Daoy (cell line): ENCODE measurements at regions not wholly inside any gene's neighbourhood (a gene's known extent, or its start where the extent isn't known, plus 50 kb on each side); places are given as distances from the start of the nearest gene placed in this dataset.

Source experiments
- DNase-seq: peaks from one replicate; pipeline ENCODE4 v3.0.0-alpha.2; 2015; ENCODE audit warnings: low read depth

DNA sequence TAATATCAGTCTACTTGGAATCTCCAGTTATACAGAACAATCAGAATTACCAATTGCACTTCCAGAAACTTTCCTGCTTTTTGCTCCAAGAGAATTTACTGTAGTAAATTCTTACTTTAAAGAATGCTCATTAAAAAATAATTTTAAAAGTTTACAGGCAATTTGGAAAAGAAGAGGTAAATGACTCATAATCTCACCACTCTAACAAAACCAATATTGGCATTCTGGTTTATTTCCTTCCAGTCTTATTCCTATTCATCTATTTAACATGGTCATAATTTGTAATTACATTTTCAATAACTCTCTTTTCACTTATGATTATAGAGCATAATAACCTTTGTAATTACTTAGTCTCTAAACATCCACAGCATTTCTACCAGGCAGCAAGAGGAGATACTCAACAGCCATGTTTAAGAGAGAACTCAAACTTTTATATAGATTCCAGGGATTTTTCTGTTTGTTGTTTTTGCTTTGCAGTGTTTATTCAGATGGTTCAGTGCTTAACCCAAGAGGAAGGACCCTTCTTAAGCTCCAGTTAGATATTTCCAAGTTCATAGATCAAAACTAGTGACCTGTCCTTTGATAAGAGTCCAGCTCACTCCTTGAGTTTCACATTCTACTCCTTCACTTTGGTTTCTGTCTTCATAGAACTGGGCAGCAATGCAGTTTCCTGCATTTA, 464.7 kb downstream of the TXNL1 start:
- DNase-seq: no peak

DNA sequence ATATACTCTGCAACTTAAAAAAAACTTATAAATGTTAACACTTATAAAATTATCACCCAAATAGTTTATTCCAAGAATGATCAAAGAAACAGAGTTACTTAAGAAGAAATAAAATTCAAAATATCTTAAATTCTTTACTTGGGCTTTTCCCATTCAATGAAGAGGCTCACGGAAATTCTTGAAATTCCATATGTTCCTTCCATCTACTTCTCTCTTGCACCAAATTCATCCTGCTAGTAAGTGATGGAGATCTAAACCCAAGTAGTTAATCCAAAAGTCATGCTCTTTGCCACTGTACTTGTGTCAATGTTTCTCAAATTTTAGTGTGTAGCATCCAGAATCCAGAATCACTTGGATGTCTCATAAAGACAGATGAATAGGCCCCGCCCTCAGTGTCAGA, 465.9 kb downstream of the TXNL1 start:
- no peak for DNase-seq

DNA sequence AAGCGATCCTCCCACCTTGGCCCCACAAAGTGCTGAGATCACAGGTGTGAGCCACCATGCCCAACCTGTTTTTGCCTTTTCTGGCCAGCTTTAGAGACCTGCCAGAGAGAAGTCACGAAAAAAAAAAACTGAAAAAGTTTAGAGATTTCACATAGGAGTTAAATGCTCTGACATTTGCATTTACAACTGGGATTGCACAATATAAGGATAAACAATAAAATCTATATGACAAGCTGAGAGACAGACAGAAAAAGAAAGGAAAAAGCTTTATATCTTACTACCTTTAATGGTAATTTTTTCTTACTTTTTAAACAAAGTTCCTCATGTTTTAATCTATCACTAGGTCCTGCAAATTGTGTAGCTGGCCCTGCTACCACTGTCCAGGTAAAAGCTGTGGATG, 466.5 kb downstream of the TXNL1 start:
- DNase-seq: no peak

DNA sequence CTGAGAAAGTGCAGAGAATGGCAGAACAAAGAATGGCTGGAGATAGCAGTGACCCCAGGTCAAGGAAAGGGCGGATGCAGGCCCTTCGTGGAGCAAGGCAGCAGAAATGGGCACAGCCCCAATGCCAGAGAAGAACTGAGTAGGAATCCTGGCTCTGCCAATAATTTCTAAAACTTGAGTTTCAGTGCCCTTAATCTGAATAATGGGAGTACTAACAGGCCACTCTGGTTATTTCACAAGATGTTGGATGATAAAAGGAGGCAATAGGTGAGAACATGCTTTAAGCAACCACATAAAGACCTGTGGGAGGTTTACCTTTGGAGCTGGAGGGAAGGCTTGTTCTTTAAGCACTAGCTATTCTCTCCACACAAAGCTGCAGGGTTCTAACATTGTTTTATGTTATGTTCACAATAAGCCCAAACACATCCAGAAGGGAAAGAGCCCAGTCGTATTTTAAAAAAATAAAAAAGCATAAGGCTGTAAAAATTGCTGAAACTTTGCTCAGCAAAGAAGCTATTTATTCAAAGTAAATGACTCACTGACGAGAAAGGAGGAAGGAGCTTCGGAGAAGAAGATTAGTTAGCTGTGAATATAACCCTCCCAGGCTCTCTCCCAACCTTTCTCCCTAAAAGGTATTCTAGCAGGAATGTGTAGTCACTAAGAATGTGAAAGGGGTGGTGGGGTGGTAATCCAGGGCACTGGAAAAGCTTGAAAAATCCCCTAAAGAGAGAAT, 470.2 kb downstream of the TXNL1 start:
- peak; percentile 23 for DNase-seq

DNA sequence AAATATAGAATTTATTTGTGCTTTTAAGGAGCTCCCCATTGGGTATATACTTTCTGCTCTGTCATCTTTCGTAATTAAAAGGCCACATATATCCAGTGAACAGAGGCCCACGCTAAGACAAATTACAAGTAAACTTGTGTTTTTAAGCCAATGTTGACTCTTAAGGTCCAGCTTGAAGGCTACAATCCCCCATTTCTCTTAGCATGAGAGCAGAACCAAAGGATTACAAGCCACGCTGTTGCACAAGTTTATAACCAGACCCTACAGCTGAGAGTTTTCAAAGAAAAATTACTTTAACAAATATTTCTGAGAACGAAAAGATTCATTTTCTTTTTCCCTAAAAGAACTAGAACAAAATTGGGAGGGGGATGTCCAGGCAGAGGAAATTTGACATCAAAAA, 471.0 kb downstream of the TXNL1 start:
- DNase-seq: no peak

DNA sequence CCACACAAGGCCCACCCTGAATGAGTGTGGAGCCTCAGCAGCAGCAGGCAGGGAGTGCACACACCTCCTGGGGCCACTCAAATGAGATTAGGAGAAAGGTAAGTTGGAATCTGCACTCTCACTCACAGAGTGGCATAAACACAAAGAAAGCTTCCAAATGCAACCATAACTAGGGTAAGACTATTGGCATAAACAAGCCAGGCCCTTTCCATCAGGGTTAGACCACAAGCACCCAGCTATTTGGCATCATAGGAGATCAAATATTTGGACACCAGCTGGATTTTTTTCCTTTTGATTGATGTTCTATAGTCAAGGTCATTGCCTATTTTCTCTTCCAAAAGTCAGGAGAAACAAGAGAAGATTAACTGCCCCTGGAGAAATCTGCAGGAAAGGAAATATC, 471.5 kb downstream of the TXNL1 start:
- no peak for DNase-seq

DNA sequence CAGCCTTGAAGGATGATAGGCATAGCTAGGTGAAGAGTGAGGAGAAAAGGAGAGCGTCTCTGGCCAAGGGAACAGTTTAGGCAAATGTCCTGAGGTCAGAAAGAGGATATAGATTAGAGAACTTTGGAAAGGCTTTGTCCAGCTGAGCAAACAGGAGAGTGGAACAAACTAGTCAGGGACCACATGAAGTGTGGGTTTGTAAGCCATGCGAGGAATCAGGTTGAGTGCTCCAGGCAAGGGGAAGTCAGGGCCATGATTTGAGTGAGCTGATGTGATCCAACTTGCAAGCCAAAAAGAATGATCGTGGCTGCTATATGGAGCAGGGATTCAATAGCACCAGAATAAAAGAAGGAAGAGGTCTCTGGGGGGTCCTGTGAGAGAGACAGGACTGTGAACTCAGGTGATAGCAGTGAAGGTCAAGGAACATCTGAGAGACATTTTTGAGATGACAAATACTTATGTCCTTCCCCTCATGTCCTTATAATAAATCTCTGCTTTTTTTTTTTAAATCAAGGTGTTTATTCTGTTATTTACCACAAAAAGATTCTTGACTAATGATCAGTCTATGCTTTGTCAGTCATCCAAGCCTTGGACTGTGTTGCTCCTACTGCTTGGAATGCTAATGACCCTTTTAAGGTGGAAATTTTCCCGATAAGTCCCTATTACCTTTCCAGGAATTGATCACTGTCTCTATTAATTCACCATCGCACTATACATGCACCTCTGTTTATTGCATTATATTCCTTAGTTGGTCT, 472.6 kb downstream of the TXNL1 start:
- DNase-seq: no peak

DNA sequence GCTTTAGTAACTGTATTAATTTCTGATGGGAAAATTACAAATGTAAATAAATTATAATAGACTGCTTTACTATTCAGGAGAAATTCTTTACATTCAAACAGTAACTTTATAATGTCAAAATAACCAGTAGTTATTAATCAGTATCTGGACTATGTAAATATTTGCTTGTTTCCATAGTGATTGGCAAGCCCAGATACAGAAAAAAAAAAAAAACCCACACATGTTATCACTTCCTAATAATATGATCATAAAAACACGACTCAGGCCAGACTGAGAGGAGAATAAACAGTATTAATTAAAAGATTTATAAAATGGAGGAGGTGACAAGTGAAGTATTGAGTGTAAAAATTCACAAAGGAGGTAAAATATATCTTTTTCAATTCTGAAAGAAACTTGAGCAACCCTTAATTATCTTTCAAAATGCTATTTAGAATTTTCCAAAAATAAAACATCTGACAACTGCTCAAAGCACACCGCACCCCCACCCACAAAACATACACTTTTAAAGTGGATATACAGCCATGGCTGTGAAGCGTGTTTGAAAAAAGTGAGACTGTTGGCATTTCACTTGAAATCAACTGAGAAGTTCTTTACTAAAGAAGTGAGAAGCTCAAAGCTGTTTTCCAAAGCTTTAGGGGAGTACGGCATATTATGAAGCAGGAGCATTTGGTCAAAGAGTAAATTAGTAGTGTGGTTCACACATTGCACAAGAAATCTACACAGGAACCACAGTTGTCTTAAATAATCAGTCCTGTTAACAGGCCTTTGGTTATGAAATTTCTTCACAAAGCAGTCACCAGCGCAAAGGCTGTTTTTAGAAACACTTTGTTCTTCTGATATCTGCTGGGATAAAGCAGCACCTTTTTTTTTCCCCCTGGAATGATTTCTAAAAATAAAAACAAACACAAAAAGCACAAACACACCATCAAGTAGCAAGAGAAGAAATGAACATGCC, 475.8 kb downstream of the TXNL1 start:
- no peak for DNase-seq

DNA sequence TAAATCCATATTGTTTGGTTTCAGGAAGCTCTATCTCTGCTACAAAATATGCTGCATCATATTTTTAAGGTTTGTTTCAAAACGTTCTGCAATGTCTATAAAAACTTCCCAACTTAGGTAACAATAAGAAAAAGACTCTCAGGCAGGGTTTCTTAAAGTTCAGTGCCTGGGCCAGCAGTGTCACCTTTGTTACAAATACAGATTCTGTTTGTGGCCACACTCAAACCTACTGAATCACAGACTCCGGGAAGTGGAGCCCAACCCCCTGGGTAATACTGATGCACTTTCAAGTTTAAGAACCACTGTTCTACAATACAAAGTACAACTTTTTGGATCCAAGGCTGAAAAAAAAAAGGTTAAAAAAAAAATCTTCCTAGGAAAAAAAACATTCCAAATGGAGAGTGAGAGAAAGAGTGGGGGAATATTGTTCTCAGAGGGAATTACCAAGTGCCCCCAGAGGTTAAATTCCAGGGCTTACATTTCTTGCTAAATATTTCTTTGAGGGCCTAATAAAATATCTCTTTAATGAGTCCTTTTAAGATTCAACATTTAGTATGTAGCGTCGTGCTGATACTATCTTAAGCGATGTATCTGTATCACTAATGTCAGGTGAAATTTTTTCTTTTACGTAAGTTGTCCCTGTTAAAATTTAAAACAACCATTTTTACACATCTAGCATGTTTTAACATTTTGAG, 476.7 kb downstream of the TXNL1 start:
- DNase-seq: peak; percentile 4

DNA sequence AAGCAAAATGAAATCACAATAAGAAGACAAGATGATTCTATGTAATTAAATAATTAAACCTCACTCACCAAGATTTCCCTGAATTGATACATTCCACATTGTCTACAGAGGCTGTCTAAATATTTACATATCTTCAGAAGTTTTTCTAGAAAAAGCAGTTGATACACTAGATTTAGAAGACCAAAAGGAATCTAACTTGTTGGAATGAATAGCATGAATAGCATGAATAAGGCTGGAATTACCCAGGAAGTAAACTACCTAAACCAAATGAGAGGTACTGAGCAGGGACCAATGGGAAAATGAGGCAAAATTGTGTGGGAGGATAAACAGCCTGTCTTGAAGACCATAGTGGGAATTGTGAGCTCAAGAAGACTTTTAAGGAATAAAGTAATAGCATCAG, 479.7 kb downstream of the TXNL1 start:
- DNase-seq: no peak

DNA sequence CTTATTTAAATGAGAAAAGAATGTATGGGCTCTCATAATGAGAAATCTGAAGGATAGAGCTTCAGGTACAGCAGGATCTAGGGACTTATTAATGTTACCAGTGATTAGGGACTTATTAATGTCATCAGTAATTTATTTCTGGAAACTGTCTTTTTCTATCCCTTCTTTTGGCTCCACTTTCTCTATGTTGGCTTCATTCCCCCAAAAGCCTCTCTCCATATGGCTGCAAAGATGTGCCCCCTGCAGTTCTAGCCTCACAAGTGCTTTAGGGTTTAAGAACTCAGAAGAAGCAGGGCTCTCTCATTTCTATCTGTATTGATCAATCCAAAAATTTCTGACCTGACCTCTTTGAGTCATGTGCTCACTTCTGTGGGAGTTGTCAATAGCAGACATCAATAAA, 480.9 kb downstream of the TXNL1 start:
- no peak for DNase-seq

DNA sequence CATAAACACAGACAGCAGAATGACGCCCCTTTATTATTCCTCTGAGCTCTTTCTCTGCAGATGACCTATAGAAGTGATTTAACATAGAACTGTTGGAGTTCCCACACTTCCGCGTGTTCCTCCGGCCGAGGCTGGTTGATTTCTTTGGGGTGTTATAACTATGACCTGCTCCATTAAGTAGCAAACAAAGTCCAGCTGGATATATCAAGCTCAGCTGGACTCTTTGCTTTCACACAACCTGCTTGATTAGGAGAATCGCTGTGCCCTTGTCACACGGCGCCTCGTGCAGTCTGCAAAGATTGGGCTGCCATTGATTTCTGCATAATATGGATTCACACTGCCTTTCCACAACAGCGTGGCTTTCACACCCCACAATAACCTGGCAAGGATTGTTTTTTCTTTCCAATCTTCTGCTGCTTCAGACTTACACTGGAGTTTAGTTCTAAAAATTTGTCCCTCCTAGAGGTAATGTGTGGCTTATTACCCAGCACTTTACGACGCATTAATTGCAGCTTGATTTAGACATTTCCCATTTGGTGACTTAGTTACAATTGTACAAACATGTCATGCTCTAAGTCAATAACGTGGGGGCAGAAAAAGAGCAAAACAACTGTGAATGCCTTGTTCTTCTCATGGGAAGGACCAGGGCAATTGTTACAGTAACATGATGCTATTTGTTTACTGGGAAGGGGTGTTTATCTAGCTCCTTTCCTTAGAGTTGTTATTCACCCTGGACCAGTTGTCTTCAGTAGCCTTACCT, 485.7 kb downstream of the TXNL1 start:
- no peak for DNase-seq

DNA sequence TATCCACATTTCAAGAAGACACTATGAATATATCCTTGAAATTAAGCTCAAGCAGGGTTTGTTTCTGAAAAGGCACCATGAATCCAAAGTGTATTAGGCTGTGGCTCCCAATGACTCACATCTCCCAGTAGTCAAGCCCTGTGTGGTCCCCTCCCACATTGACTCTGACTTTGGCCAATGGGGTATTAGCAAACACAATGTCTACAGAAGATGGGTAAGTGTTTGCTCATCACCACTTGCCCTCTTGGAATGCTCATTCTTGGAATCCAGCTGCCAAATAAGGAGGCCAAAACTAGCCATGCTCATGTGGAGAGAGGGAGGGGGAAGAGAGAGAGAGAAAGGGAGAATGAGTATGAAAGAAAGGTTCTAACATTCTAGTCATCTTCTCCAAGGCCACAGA, 490.0 kb downstream of the TXNL1 start:
- peak; percentile 48 for DNase-seq

DNA sequence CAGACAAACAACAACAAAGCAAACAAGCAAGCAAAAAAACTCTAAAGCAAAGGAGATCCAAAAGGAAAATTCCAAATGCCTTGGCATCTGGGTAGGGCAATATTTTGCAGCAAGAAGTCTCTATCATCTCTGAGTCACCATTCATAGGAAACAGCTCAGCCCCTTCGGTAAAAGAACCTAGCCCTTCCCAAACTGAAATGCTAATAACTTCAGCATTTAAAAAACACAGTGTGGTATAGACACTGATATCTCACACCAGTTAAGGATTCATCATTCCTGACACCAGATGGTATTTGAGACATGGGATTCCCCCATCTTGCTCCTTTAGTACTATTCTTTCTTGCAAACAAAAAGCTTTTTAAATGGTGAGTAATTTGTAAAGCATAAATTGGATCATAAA, 491.8 kb downstream of the TXNL1 start:
- DNase-seq: no peak

DNA sequence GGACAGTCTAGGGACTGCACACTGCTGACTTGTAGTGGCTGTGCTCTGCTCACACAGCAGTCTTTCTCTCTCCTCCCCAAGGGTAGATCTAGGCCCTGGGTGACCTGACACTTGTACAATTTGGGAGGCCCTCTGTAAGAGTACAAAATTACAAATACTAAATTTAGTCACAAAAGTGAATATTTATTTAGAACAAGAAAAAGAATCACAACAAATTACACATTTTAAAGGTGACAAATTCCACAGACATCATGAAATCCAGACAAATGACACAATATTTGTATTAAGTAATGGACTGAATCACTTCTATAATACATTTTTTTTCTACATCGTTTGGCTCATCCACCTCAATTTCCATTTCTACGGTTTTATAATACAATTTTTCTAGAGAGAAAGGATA, 496.4 kb downstream of the TXNL1 start:
- no peak for DNase-seq

DNA sequence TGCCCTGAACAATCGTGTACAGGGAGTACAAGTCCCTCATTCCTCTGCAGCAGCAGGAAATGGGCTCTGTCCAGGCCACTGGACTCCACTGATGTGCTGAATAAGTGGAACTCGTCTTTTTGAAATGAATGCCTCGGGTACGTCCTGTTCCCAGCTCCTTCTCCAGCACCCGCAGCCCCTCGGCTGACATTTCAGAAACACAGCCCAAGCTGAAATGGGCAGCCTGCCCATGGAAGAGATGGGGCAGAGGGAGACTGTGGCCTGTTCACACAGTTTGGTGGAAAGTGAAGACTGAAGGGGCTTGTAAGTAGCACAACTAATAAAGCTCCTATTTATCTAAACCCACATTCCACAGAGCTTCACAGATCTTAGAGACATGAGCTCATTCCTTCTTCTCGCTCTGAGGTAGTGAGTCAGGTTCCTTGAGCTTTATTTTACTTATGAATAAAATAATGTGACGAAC, 498.6 kb downstream of the TXNL1 start:
- DNase-seq: peak; percentile 3

DNA sequence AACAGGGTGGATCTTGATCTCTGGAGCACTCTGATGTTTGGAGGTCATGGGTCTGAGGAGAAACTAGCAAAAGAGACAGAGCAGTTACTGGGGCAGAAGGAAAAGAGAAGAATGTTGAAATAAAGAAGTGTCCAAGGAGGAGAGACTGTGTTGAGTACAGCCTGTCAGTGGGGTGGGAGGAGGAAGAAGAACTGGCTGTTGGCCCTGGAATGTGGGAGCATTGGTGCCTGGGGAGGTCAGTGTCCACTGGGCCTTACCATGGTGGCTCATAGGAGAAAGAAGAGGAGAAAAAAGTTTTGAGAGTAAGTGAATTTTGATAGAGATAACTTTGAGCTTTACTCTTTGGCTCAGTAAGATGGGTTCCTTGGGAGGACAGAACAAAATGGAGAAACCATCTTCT, 499.0 kb downstream of the TXNL1 start:
- no peak for DNase-seq

DNA sequence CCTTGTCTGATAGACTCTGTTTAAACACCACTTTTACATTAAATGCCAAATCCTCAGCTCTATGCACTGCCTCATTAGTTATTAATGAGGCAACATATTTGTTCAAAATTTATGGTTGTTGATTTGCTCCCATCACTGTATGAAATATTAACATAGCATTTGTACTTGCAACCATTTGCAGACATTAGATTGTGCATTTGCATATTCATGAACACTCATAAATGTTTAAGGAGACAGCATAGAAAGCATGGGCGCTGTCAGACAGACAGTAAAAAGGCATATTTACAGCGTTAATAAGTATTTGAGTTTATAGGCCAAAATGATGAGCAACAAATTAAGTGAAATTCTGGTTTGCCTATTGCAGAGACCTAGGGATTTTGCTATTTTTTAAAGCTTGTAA, 502.3 kb downstream of the TXNL1 start:
- DNase-seq: no peak

DNA sequence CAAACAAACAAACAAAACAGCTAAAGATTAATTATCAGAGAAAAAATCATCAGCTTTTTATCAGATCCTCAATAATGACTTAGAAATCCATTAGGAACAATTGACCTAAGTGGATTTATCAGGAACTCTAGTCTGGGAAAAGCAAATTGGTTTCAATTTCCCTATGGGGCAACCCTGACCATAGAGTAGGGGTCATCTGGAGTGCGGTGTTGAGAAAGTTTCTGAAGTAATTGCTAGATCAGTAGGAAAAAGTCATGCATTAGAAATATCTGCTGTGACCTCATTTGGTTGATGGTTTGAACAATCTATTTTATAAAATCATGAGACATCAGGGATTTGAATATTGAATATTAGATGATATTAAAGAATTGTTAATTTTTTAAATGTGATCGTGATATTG, 507.9 kb downstream of the TXNL1 start:
- DNase-seq: no peak

DNA sequence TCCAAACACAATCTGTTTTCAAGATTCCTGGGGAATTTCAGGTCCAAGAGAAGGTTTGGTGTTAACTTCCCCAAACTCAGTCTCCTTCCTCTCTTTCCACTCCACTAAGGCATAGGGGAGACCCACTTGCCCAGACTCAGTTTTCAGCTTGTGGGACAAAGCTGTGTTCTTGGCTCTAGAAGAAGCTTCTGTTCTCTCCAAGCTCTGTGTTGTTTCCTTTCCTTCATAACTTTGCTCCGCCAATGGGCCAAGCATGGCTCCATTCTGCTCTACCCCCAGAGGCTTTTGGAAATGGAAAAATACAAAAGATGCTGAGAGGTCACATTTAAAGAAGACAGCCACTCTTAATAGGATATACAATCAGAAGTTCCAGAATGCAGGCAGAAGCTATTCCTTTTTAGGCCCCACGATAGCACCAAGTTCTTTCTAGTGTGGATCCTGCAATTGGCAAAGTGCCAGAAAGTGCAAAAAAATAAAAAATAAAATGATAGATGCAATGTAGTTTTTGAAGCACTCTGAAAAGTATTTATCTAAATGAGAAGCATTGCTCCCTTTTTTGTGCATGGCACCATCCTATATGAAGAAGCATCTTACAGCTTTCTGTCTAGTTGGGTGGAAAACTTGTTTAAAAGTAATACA, 510.1 kb downstream of the TXNL1 start:
- no peak for DNase-seq
